Breast epithelium (tissue), 4 donors: ENCODE measurements at regions not wholly inside any gene's neighbourhood (a gene's known extent, or its start where the extent isn't known, plus 50 kb on each side); places are given as distances from the start of the nearest gene placed in this dataset.

Experiments
- DNase-seq, 2 donors: peaks; one replicate each; pipeline ENCODE4 v3.0.0-alpha.2; 2019; ENCODE audit warnings: low spot score in 2 of 2
- H3K27ac ChIP-seq, 2 donors: fragments of 200-600 bp; sonication (generic) in 1 of 2; one replicate each; pipeline ENCODE4 v1.5.1; 2016 to 2019; ENCODE audit warnings: mild to moderate bottlenecking in 1 of 2
- H3K27me3 ChIP-seq, 2 donors: fragments of 200-600 bp; sonication (generic) in 1 of 2; one replicate each; pipeline versions ENCODE4 v1.5.1 to v1.6.0; 2017 to 2019; ENCODE audit warnings: control low read depth in 1 of 2, mild to moderate bottlenecking in 1 of 2
- H3K36me3 ChIP-seq: fragments of 200-600 bp; one replicate; pipeline ENCODE4 v1.5.1; 2019
- H3K4me1 ChIP-seq, 2 donors: fragments of 200-600 bp; sonication (generic); one replicate each; pipeline ENCODE4 v1.5.1; 2016 to 2019; ENCODE audit warnings: control low read depth in 1 of 2
- H3K4me3 ChIP-seq, 3 donors: fragments of 200-600 bp; sonication (generic); 1 replicate in 2 of 3; 2 replicates in 1 of 3; pipeline ENCODE4 v1.5.1; 2016 to 2019; ENCODE audit warnings: mild to moderate bottlenecking in 3 of 3, moderate library complexity in 2 of 3
- H3K9me3 ChIP-seq, 2 donors: fragments of 200-600 bp; sonication (generic) in 1 of 2; one replicate each; pipeline ENCODE4 v1.5.1; 2016 to 2019; ENCODE audit warnings: control low read depth in 1 of 2
- POLR2A ChIP-seq: fragments of 450-650 bp; IDR thresholded peaks from one replicate; pipeline ENCODE4 v1.6.1; 2016; ENCODE audit warnings: antibody characterized with exemption, mild to moderate bottlenecking, moderate library complexity
- POLR2AphosphoS5 ChIP-seq, 3 donors: sonication (generic); formaldehyde crosslinking; IDR thresholded peaks; one replicate each; pipeline ENCODE4 v1.6.1; 2017; ENCODE audit warnings: antibody characterized with exemption in 3 of 3
- intact Hi-C: fragments of 100-400 bp; cut with DNase I; formaldehyde crosslinking; loops from one replicate; pipeline ENCODE4 v1.15.1; 2023; ENCODE audit warnings: low total_unique reads
- TF ChIP-seq, protein P1 (sequence below), 3 donors: fragments of 450-650 bp; IDR thresholded peaks; one replicate each; pipeline ENCODE4 v1.5.1; 2016 to 2017; ENCODE audit warnings: antibody characterized with exemption in 3 of 3, mild to moderate bottlenecking in 3 of 3, moderate library complexity in 3 of 3

DNA sequence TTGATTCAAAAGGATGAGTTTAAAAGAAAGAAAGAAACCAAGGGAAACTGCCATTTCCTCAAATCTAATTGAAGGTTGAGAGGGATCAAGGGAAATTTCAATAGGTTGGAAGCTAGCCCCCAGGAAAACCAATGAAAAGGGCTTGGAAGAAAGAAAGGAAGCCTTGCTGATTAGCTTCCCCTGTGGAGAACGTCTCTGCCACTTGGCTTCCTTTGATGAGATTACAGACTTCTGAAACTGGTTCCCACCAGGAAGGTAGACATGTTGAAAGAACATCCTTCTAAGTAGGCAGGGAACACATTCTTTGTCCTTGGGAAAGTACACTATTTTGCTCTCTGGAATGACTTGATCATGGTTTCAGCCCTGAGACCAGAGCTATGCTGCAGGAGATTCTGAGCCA is 65.5 kb upstream of the DMRTA1 start:
- Histone ChIP-seq H3K4me3 (no peak overlapping the region), H3K4me1 (no peaks in the 10 kb centered on the region), H3K36me3 (no peaks in the 10 kb centered on the region), H3K27ac (no peak overlapping the region), H3K9me3 (no peaks in the 10 kb centered on the region), H3K27me3 (no peaks in the 10 kb centered on the region)
- intact Hi-C loops, result no loop called here
- DNase-seq, result no peak
- TF ChIP-seq POLR2A (no peak), POLR2AphosphoS5 (IDR thresholded peaks at IDR 0.05) (no peak)
- TF ChIP-seq, protein P1, sequence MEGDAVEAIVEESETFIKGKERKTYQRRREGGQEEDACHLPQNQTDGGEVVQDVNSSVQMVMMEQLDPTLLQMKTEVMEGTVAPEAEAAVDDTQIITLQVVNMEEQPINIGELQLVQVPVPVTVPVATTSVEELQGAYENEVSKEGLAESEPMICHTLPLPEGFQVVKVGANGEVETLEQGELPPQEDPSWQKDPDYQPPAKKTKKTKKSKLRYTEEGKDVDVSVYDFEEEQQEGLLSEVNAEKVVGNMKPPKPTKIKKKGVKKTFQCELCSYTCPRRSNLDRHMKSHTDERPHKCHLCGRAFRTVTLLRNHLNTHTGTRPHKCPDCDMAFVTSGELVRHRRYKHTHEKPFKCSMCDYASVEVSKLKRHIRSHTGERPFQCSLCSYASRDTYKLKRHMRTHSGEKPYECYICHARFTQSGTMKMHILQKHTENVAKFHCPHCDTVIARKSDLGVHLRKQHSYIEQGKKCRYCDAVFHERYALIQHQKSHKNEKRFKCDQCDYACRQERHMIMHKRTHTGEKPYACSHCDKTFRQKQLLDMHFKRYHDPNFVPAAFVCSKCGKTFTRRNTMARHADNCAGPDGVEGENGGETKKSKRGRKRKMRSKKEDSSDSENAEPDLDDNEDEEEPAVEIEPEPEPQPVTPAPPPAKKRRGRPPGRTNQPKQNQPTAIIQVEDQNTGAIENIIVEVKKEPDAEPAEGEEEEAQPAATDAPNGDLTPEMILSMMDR (IDR thresholded peaks at IDR 0.05), result no peak

DNA sequence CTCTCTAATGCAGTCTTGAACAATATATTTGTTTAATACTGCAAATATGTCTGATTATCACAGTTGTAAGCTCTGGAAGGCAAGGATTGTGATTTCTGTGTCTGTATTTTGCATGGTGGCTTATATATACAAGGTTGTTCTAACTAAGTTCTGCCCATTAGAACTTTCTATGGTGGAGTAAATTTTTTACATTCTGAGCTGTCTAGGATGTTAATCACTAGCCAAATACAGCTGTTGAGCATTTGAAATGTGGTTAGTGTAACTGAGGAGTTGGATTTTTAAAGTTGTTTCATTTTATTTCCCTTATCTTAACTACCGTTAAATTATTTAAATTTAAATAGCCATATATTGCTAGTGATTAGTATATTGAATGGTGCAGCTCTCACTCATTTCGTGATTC is 64.3 kb upstream of the DMRTA1 start:
- Histone ChIP-seq H3K4me3 (no peak overlapping the region), H3K36me3 (no peaks in the 10 kb centered on the region), H3K27me3 (no peaks in the 10 kb centered on the region), H3K4me1 (no peaks in the 10 kb centered on the region), H3K9me3 (no peaks in the 10 kb centered on the region), H3K27ac (no peak overlapping the region)
- TF ChIP-seq, protein P1 (IDR thresholded peaks at IDR 0.05), result no peak
- TF ChIP-seq POLR2AphosphoS5 (IDR thresholded peaks at IDR 0.05) (no peak), POLR2A (no peak)
- DNase-seq, result no peak
- intact Hi-C loops, result no loop called here

DNA sequence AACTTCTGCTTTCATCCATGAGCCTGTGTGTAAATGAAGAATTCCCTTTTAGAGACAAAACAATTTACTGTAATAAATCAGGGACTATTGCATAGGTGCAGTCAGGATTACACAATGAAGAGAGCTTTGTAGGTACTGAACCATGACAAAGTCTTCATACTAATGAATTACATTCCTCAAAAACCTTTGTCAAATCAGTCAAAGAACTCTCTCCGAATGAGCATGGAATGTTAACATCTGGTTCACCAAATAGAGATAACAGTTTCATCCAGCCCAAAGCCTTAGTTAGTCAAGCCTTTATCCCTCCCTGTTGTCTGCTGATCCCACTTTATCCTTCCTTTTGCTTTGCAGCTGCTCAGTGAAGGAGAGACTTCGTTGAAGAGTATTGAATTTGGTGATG is 62.9 kb upstream of the DMRTA1 start:
- TF ChIP-seq POLR2AphosphoS5 (IDR thresholded peaks at IDR 0.05), result no peak
- TF ChIP-seq POLR2A, result no peak
- TF ChIP-seq, protein P1 (IDR thresholded peaks at IDR 0.05), result no peak
- no peak for DNase-seq
- Histone ChIP-seq H3K4me1 (no peaks in the 10 kb centered on the region), H3K4me3 (no peak overlapping the region), H3K27me3 (no peaks in the 10 kb centered on the region), H3K27ac (no peak overlapping the region), H3K36me3 (no peaks in the 10 kb centered on the region), H3K9me3 (no peaks in the 10 kb centered on the region)
- intact Hi-C loops, result no loop called here

DNA sequence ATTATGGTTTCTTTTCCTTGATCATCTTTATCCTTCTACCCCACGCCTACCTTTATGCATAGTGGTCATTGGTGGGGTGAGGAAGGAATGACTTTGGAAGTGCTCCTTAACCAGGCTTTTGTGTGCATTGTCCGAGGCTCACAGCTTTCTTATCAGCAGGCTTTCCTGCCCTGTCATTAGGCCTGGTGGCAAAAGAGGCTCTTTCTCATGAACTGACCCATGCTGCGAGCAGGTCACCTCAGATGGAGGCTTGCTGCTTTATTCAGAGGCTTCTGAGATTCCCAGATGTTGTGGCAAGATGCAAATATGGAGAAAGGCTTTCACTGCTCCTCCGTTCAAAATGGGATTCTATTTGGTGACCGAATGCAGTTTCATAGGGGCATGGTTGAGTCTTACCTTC is 57.4 kb upstream of the DMRTA1 start:
- no peak for TF ChIP-seq POLR2AphosphoS5 (IDR thresholded peaks at IDR 0.05)
- no peak for TF ChIP-seq POLR2A
- TF ChIP-seq, protein P1 (IDR thresholded peaks at IDR 0.05), result no peak
- H3K4me1 ChIP-seq, result no peaks in the 10 kb centered on the region
- H3K9me3 ChIP-seq, result no peaks in the 10 kb centered on the region
- no peaks in the 10 kb centered on the region for H3K36me3 ChIP-seq
- H3K27me3 ChIP-seq, result no peaks in the 10 kb centered on the region
- no peak for DNase-seq
- H3K4me3 ChIP-seq, result no peak overlapping the region
- intact Hi-C loops, result no loop called here
- no peak overlapping the region for H3K27ac ChIP-seq

DNA sequence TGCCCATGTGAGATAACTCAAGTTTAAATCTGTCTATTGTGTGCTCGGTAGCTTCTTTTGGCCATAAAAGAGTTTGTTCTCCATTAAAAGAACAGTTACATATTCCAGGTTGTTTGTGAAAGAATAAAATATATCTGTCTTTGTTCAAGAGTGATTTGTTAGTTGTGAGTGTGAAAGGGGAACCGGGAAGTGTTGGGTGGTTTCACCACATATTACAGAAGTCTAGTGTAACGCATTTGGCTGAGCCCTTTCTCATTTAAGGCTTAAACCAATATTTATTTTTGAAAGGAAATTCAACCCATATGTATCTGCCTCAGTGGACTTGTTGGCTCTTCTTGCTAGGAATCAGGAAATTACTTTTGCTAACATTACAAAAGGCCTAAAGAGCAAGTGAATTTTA is 54.1 kb upstream of the DMRTA1 start:
- Histone ChIP-seq H3K27ac (no peak overlapping the region), H3K36me3 (no peaks in the 10 kb centered on the region), H3K4me1 (no peaks in the 10 kb centered on the region), H3K27me3 (no peaks in the 10 kb centered on the region), H3K4me3 (no peak overlapping the region), H3K9me3 (no peaks in the 10 kb centered on the region)
- no peak for TF ChIP-seq POLR2A
- TF ChIP-seq POLR2AphosphoS5 (IDR thresholded peaks at IDR 0.05), result no peak
- TF ChIP-seq, protein P1 (IDR thresholded peaks at IDR 0.05), result no peak
- intact Hi-C loops, result no loop called here
- no peak for DNase-seq
